Thyroid gland (tissue), 4 donors: ENCODE measurements at regions not wholly inside any gene's neighbourhood (a gene's known extent, or its start where the extent isn't known, plus 50 kb on each side); places are given as distances from the start of the nearest gene placed in this dataset.

ENCODE experiments used
- POLR2A ChIP-seq, 2 donors: fragments of 450-650 bp; IDR thresholded peaks; one replicate each; pipeline ENCODE4 v1.6.1; 2017; ENCODE audit warnings: antibody characterized with exemption in 2 of 2, mild to moderate bottlenecking in 2 of 2, moderate library complexity in 1 of 2
- TF ChIP-seq, protein P1 (sequence below), 6 experiments: fragments of 200-600 bp in 3 of 6; fragments of 450-650 bp in 3 of 6; sonication (generic) in 3 of 6; IDR thresholded peaks; one replicate each; pipeline ENCODE4 v1.5.1; 2016 to 2019; ENCODE audit warnings: antibody characterized with exemption in 6 of 6, mild to moderate bottlenecking in 2 of 6, inconsistent platforms in 1 of 6, moderate library complexity in 1 of 6

DNA sequence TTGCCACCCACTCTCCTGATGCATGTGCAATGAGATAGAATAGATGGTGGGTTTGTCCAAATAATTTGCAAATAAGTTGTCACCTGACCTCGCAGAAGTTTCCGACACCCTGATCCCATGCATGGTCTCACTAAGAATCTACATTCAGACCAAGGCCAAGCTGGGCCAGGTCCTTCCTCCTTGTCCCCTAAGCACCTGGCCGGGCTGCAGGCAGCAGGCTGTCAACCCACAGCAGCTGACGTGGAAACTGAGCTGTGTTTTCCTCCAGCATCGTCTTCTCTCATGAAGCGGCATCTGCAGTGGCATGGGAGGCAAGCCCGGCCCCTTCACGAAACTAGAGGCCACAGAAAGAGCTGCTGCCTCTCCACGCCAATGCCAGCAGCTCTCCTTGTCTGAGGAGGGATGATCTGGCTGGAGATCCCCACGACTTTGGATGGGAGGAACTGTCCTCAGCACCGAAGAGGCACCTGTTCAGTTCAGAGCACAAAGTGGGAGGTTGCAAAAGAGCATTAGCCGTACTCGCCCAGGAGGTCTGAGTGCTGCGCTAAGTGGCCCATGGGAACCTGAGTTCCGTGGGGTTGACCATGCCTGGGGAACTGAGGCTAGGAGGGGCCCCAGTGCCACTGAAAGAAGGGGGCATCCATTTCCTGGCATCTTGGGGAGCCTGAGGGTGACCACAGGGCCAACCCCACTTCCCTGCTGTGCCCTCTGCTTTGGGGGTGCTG lies 110.5 kb upstream of the INSIG1 start:
- TF ChIP-seq, protein P1, sequence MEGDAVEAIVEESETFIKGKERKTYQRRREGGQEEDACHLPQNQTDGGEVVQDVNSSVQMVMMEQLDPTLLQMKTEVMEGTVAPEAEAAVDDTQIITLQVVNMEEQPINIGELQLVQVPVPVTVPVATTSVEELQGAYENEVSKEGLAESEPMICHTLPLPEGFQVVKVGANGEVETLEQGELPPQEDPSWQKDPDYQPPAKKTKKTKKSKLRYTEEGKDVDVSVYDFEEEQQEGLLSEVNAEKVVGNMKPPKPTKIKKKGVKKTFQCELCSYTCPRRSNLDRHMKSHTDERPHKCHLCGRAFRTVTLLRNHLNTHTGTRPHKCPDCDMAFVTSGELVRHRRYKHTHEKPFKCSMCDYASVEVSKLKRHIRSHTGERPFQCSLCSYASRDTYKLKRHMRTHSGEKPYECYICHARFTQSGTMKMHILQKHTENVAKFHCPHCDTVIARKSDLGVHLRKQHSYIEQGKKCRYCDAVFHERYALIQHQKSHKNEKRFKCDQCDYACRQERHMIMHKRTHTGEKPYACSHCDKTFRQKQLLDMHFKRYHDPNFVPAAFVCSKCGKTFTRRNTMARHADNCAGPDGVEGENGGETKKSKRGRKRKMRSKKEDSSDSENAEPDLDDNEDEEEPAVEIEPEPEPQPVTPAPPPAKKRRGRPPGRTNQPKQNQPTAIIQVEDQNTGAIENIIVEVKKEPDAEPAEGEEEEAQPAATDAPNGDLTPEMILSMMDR (IDR thresholded peaks at IDR 0.05), result no peak
- TF ChIP-seq POLR2A (IDR thresholded peaks at IDR 0.05), result no peak
